GM12872 (cell line): ENCODE measurements at regions not wholly inside any gene's neighbourhood (a gene's known extent, or its start where the extent isn't known, plus 50 kb on each side); places are given as distances from the start of the nearest gene placed in this dataset.

Source experiments
- TF ChIP-seq, protein P1 (sequence below): IDR thresholded peaks from 3 replicates; pipeline ENCODE4 v1.5.1; 2011; ENCODE audit warnings: low read depth, mild to moderate bottlenecking, low read length, moderate library complexity; ENCODE audit not compliant: insufficient read depth

DNA sequence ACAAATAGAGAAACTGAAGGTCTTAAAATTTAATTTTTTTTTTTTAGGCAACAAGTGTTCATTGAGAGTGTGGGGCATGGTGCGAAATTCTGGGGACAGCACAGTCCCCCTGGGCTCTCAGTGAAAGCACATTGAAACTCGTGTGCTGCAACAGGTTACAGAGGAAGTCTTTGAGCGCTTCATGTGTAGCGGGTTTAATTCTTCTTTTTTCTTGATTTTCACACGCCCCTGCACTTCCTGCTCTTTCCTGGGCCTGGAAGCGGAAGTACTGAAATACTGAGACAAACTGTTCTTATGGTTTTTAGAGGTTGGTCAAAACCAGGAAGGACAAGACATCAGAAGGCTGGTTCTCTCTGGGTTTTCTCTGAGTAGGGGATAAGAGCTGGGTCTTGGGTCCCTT lies 203.5 kb downstream of the PTEN start:
- TF ChIP-seq, protein P1, sequence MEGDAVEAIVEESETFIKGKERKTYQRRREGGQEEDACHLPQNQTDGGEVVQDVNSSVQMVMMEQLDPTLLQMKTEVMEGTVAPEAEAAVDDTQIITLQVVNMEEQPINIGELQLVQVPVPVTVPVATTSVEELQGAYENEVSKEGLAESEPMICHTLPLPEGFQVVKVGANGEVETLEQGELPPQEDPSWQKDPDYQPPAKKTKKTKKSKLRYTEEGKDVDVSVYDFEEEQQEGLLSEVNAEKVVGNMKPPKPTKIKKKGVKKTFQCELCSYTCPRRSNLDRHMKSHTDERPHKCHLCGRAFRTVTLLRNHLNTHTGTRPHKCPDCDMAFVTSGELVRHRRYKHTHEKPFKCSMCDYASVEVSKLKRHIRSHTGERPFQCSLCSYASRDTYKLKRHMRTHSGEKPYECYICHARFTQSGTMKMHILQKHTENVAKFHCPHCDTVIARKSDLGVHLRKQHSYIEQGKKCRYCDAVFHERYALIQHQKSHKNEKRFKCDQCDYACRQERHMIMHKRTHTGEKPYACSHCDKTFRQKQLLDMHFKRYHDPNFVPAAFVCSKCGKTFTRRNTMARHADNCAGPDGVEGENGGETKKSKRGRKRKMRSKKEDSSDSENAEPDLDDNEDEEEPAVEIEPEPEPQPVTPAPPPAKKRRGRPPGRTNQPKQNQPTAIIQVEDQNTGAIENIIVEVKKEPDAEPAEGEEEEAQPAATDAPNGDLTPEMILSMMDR: no peak

DNA sequence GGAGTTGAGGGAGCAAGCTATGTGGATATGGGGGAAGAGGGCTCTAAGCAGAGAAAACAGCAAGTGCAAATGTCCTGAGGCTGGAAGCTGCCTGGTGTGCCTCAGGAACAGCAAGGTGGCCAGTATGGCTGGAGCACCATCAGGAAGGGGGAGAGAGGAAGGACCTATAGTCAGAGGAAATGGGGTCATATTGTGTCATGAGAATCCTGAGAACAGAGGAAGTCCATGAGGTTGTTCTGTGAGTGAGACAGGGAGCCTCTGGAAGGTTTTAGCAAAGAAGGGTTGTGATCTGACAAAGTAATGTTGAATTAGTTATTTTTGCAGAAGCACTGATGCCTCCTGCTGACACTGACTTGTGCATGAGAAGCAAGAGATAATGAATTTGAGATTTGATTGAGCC lies 204.3 kb downstream of the PTEN start:
- TF ChIP-seq, protein P1: no peak

DNA sequence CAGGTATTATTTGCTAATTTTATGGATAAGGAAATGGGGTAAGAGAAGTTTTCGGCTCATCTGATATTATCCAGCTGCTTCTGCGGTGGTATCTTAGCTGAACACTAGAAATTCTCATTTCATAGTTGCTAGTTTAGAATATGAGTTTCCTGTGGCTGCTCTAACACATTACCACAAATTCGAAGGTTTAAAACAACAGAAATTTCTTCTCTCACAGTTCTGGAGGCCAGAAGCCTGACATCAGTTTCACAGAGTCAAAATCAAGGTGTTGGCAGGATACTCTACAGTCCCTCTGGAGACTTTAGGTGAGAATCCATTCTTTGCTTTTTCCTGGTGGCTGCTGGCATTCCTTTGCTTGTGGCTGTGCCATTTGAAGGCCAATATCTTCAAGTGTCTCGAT lies 205.9 kb downstream of the PTEN start:
- TF ChIP-seq, protein P1: no peak

DNA sequence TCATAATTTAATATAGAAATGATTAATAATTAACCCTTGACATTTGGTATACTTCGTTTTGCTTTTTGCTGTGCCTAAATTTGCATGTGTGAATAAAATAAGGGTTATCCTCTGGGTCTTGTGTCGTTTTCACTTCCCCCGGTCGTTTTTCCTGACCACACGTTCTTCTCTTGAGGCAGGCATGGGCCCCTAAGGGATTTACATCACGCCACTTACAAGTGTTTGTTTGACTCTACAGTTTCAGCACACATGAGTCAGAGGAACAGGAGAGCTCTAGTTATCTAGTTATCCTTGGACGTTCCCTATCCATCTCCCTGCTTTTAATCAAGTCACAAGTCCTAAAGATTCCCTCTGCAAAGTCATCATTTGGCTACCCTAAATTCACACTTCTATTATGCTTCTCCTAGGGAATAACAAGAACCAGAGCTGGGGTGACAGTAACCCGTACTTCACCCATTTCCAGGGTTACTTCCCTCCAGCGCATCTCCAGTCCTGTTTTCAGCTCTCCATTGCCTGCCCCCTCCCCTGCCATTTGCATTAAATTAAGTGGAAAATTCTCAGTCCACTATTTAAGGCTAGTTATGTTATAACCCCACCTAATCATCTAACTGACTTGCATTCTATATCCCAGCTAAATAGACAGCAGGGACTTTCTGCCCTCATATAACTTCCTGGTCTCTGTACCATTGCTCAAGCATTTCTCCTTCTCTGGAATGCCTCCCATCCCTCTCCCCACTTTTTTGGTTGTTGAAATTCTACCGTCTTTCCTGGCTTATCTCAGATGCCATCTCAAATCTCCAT lies 206.9 kb downstream of the PTEN start:
- TF ChIP-seq, protein P1: no peak

DNA sequence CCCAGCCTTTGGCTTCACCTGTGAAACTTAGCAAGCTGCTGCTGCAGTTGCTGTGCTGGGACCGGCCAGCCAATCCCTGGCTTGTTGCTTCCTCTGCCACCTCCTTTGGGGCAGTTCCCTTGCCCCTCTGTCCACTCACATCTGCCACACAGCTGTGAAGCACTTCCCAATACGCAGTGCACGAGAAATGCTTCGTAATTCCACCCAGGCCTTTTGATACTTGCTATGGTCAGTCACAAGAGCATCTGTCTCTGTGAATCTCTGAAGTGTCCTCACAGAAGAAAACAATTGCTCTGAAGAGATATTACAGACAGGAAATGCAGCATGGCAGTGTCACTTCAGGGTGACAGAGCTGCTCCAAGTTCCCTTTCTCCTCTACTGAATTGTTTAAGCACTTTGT lies 208.5 kb downstream of the PTEN start:
- TF ChIP-seq, protein P1: no peak

DNA sequence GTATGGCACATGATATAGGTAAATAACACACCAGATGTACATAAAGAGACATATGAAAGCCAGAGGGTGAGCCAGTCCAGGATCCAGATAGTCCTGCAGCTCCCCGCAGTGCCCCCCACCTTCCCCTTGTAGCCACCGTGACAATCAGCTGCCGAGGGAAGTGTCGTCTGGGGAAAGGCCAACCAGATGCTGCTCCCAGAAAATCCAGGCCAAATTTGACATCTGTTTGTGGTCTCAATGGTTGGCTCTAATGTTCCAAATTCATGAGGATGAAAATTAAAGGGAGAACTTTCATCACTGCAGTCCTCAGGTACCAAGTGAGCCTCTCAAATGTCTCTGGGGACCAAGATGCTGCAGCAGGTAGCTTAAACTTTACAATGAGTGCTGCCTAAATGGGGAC lies 210.3 kb downstream of the PTEN start:
- TF ChIP-seq, protein P1: no peak

DNA sequence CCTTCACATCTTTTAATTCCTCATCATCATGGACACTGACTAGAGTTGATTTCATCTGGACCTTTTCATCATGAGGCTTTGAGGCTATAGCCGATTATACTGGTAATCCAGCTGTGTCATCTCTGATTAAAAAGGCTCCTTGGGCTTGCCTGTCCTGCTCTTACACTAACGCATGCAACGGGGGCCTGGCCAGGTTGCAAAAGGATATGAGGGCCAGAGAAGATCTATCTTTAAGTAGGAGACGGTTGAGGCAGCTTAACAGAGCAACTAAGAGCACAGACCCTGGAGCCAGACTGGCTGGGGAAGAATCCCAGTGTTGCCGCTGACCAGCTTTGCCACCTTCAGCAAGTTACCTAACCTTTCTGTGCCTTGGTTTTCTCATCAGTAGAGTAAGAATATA lies 211.5 kb downstream of the PTEN start:
- TF ChIP-seq, protein P1: no peak
